ENCODE measurements at regions not wholly inside any gene's neighbourhood (a gene's known extent, or its start where the extent isn't known, plus 50 kb on each side); places are given as distances from the start of the nearest gene placed in this dataset.
"Not testable (repeated sequence)": the region's sequence is repeated elsewhere in the genome, so short reads cannot be mapped to it uniquely, and the experiment has no call there.

- no peak for DNase-seq (ENCODE audit: low spot score)
Measured at GRCh38 chr6:51477711-51478311, 609.6 kb downstream of the PKHD1 start.

GRCh38 chr6:51479296-51479695 lies 608.1 kb downstream of the PKHD1 start:
- no peak for DNase-seq (ENCODE audit: low spot score)

GRCh38 chr6:51480040-51480439 lies 607.4 kb downstream of the PKHD1 start:
- no peak for DNase-seq (ENCODE audit: low spot score)

GRCh38 chr6:51485869-51486268 lies 601.5 kb downstream of the PKHD1 start:
- not testable (repeated sequence) for DNase-seq (ENCODE audit: low spot score)

- no peak for DNase-seq (ENCODE audit: low spot score)
Measured at GRCh38 chr6:51487937-51488336, 599.5 kb downstream of the PKHD1 start.

GRCh38 chr6:51489133-51489532 lies 598.3 kb downstream of the PKHD1 start:
- no peak for DNase-seq (ENCODE audit: low spot score)

GRCh38 chr6:51490101-51490500 lies 597.3 kb downstream of the PKHD1 start:
- DNase-seq (ENCODE audit: low spot score) = no peak

- no peak for DNase-seq (ENCODE audit: low spot score)
Measured at GRCh38 chr6:51494342-51494741, 593.1 kb downstream of the PKHD1 start.

- DNase-seq (ENCODE audit: low spot score) = peak; percentile 89
Measured at GRCh38 chr6:51495096-51495495, 592.3 kb downstream of the PKHD1 start.

- DNase-seq (ENCODE audit: low spot score) = no peak
Measured at GRCh38 chr6:51495610-51496396, 591.6 kb downstream of the PKHD1 start.

GRCh38 chr6:51502996-51503395 lies 584.4 kb downstream of the PKHD1 start:
- DNase-seq (ENCODE audit: low spot score) = no peak

GRCh38 chr6:51505434-51505833 lies 582.0 kb downstream of the PKHD1 start:
- DNase-seq (ENCODE audit: low spot score) = no peak

GRCh38 chr6:51509597-51509996 lies 577.8 kb downstream of the PKHD1 start:
- no peak for DNase-seq (ENCODE audit: low spot score)

GRCh38 chr6:51511081-51511480 lies 576.3 kb downstream of the PKHD1 start:
- DNase-seq (ENCODE audit: low spot score) = no peak

- no peak for DNase-seq (ENCODE audit: low spot score)
Measured at GRCh38 chr6:51513891-51514747, 573.3 kb downstream of the PKHD1 start.

- no peak for DNase-seq (ENCODE audit: low spot score)
Measured at GRCh38 chr6:51514748-51515402, 572.5 kb downstream of the PKHD1 start.

- DNase-seq (ENCODE audit: low spot score) = no peak
Measured at GRCh38 chr6:51526049-51526448, 561.4 kb downstream of the PKHD1 start.

- no peak for DNase-seq (ENCODE audit: low spot score)
Measured at GRCh38 chr6:51526922-51527321, 560.5 kb downstream of the PKHD1 start.

- no peak for DNase-seq (ENCODE audit: low spot score)
Measured at GRCh38 chr6:51528556-51528955, 558.9 kb downstream of the PKHD1 start.

- DNase-seq (ENCODE audit: low spot score) = no peak
Measured at GRCh38 chr6:51529240-51529639, 558.2 kb downstream of the PKHD1 start.

- DNase-seq (ENCODE audit: low spot score) = no peak
Measured at GRCh38 chr6:51531623-51532022, 555.8 kb downstream of the PKHD1 start.

- DNase-seq (ENCODE audit: low spot score) = no peak
Measured at GRCh38 chr6:51533962-51534361, 553.5 kb downstream of the PKHD1 start.

All from globus pallidus (tissue), 1 donor.